ENCODE measurements at regions not wholly inside any gene's neighbourhood (a gene's known extent, or its start where the extent isn't known, plus 50 kb on each side); places are given as distances from the start of the nearest gene placed in this dataset.
A peak's percentile ranks its signal among the peaks of the same experiment; 100 is the strongest.

DNA sequence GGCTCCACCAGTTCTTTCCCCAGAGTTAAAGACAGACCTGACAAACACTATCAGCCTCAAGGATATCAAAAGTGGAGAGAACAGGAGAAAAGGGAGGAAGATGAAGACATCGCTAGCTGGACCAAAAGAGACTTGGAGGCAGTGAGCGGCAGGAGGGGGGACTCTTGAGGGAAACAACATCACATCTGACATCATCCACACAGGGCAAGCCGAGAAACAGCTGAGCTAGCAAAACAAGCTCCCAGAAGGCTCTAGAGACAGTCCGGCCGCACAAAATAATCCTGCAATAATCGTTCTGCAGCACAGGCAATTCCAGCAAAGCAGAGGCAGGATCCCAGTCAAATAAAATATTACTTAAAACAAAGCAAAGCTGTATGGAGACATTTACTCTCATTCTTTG is 239.8 kb downstream of the EN1 start:
- 70% methylated on average over 6 of the region's 6 CpGs for WGBS
- intact Hi-C loops (cut with DNase I) = no loop called here
- Histone ChIP-seq H3K9me3 (ENCODE audit: control insufficient read depth, low read length) (no peaks in the 10 kb centered on the region), H3K4me1 (ENCODE audit: control insufficient read depth, insufficient read depth, low read length) (no peaks in the 10 kb centered on the region), H3K4me3 (ENCODE audit: low read length) (no peak overlapping the region), H3K27me3 (ENCODE audit: control insufficient read depth, insufficient read depth) (no peaks in the 10 kb centered on the region), H3K27ac (ENCODE audit: low read length) (no peak overlapping the region)
- DNase-seq = no peak
- no peak for ATAC-seq

GRCh38 chr2:118604811-118605210 is 242.6 kb downstream of the EN1 start:
- H3K9me3 ChIP-seq (ENCODE audit: control insufficient read depth, low read length) = peaks cover 2% of the 10 kb centered on the region
- no peak overlapping the region for H3K4me3 ChIP-seq (ENCODE audit: low read length)
- no peaks in the 10 kb centered on the region for H3K27me3 ChIP-seq (ENCODE audit: control insufficient read depth, insufficient read depth)
- intact Hi-C loops (cut with DNase I) = no loop called here
- no peak for ATAC-seq
- WGBS = 23% methylated on average over 2 of the region's 2 CpGs
- no peak for DNase-seq
- no peak overlapping the region for H3K27ac ChIP-seq (ENCODE audit: low read length)
- H3K4me1 ChIP-seq (ENCODE audit: control insufficient read depth, insufficient read depth, low read length) = no peaks in the 10 kb centered on the region

DNA sequence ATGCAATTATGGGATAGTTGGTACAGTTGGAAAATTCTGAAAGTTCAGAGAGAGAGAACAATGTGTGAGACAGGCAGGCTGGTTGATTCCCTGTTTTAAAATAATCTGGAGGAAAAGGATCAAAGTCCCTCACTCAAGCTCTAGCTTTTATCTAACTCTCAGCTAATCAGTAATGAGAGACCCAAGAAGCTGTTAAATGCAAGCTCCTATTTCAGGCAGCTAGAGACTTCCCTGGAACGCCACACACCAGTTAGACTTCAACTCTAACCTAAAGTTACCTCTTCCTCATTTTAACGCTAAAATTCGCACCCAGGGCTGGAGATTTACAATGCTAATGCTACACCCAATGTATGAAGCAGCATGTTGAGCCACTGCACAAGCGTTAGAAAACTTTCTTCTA is 243.1 kb downstream of the EN1 start:
- Histone ChIP-seq H3K27me3 (ENCODE audit: control insufficient read depth, insufficient read depth) (no peaks in the 10 kb centered on the region), H3K4me1 (ENCODE audit: control insufficient read depth, insufficient read depth, low read length) (no peaks in the 10 kb centered on the region), H3K27ac (ENCODE audit: low read length) (no peak overlapping the region), H3K4me3 (ENCODE audit: low read length) (no peak overlapping the region), H3K9me3 (ENCODE audit: control insufficient read depth, low read length) (peaks cover 2% of the 10 kb centered on the region)
- intact Hi-C loops (cut with DNase I) = no loop called here
- 40% methylated on average over 4 of the region's 4 CpGs for WGBS
- ATAC-seq (no peak), DNase-seq (no peak)

GRCh38 chr2:118599141-118599540 is 248.3 kb downstream of the EN1 start:
- Histone ChIP-seq H3K27me3 (ENCODE audit: control insufficient read depth, insufficient read depth) (no peaks in the 10 kb centered on the region), H3K9me3 (ENCODE audit: control insufficient read depth, low read length) (peaks cover 2% of the 10 kb centered on the region), H3K27ac (ENCODE audit: low read length) (no peak overlapping the region), H3K4me1 (ENCODE audit: control insufficient read depth, insufficient read depth, low read length) (no peaks in the 10 kb centered on the region), H3K4me3 (ENCODE audit: low read length) (no peak overlapping the region)
- DNase-seq (no peak), ATAC-seq (no peak)
- 75% methylated on average over 3 of the region's 3 CpGs for WGBS
- intact Hi-C loops (cut with DNase I) = no loop called here

GRCh38 chr2:118596620-118597019 is 250.8 kb downstream of the EN1 start:
- Histone ChIP-seq H3K27me3 (ENCODE audit: control insufficient read depth, insufficient read depth) (no peaks in the 10 kb centered on the region), H3K4me3 (ENCODE audit: low read length) (no peak overlapping the region), H3K4me1 (ENCODE audit: control insufficient read depth, insufficient read depth, low read length) (no peaks in the 10 kb centered on the region), H3K9me3 (ENCODE audit: control insufficient read depth, low read length) (no peaks in the 10 kb centered on the region), H3K27ac (ENCODE audit: low read length) (no peak overlapping the region)
- ATAC-seq (no peak), DNase-seq (no peak)
- 89% methylated on average over 6 of the region's 6 CpGs for WGBS
- intact Hi-C loops (cut with DNase I) = no loop called here

DNA sequence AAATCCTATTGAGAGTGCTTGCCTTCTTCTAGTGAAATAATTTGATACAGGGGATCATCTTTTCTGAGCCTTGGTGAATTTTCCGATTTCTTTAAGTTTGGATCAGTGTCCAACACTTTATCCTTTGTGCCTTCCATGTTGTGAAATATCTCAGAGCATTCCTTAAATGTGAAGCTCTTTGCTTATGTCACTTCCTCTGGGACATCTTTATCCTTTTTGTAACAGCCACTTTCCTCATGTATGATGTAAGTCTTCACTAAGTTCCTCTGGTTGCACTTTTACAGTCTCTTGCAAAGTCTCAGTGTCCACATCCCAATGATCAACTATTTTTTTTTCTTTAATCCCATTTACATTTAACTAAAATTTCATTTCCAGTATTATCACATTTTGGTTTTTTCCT is 254.2 kb downstream of the EN1 start:
- H3K4me1 ChIP-seq (ENCODE audit: control insufficient read depth, insufficient read depth, low read length) = no peaks in the 10 kb centered on the region
- H3K4me3 ChIP-seq (ENCODE audit: low read length) = no peak overlapping the region
- ATAC-seq (no peak), DNase-seq (no peak)
- H3K27me3 ChIP-seq (ENCODE audit: control insufficient read depth, insufficient read depth) = no peaks in the 10 kb centered on the region
- 83% methylated on average over 1 of the region's 1 CpG for WGBS
- no peaks in the 10 kb centered on the region for H3K9me3 ChIP-seq (ENCODE audit: control insufficient read depth, low read length)
- H3K27ac ChIP-seq (ENCODE audit: low read length) = no peak overlapping the region
- intact Hi-C loops (cut with DNase I) = no loop called here

DNA sequence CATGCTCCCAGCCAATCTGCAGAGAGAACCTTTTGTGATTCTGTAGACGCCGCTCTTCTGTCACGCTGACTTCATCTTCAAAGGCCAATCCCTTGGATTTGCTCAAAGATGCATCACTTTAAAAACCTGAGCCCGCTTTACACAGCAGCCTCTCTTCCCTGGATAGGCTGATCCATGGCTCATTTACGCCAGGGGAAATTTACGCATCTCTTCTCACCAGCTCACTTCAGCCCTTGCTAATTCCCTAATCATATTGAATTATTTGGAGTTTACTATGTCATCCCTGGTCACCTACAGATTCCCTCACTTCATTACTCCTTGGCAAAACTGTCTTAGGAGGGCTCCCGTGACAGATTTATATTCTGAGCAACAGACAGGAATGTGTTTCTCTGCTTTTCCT is 256.2 kb downstream of the EN1 start:
- no peak for DNase-seq
- Histone ChIP-seq H3K9me3 (ENCODE audit: control insufficient read depth, low read length) (no peaks in the 10 kb centered on the region), H3K4me1 (ENCODE audit: control insufficient read depth, insufficient read depth, low read length) (no peaks in the 10 kb centered on the region), H3K27ac (ENCODE audit: low read length) (no peak overlapping the region), H3K4me3 (ENCODE audit: low read length) (no peak overlapping the region), H3K27me3 (ENCODE audit: control insufficient read depth, insufficient read depth) (no peaks in the 10 kb centered on the region)
- intact Hi-C loops (cut with DNase I) = no loop called here
- ATAC-seq = no peak
- WGBS = 85% methylated on average over 7 of the region's 7 CpGs

DNA sequence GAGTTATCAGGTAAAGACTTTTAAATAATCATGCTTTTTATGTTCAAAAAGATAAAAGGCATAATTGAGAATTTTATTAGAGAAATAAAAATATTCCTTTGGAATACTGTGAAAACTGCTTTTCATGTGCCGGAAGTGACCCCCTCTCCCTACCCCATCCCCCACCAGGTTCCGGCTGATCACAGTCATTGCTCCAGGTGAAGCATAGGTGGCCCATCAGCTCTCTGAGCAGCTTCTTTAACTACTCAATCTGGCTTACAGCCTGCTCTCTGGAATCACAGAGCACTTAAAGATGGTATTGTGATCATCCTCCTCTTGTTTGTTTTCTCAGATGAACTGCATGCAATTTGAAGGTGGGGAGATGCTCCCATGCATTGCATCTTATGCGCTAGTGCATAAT is 257.7 kb downstream of the EN1 start:
- ATAC-seq (no peak), DNase-seq (no peak)
- Histone ChIP-seq H3K4me1 (ENCODE audit: control insufficient read depth, insufficient read depth, low read length) (no peaks in the 10 kb centered on the region), H3K27me3 (ENCODE audit: control insufficient read depth, insufficient read depth) (no peaks in the 10 kb centered on the region), H3K4me3 (ENCODE audit: low read length) (no peak overlapping the region), H3K9me3 (ENCODE audit: control insufficient read depth, low read length) (no peaks in the 10 kb centered on the region), H3K27ac (ENCODE audit: low read length) (no peak overlapping the region)
- WGBS = 86% methylated on average over 3 of the region's 3 CpGs
- intact Hi-C loops (cut with DNase I) = no loop called here

DNA sequence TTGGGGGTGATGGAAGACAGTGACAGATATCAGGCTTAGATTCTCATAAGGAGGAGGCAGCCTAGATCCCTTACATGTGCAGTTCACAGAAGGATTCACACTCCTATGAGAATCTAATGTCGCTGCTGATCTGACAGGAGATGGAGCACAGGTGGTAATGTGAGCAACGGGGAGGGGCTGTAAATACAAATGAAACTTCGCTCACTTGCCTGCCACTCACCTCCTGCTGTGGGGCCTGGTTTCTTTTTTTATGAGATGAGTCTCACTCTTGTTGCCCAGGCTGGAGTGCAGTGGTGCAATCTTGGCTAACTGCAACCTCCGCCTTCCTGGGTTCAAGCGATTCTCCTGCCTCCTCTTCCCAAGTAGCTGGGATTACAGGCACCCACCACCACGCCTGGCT is 258.6 kb downstream of the EN1 start:
- Histone ChIP-seq H3K4me1 (ENCODE audit: control insufficient read depth, insufficient read depth, low read length) (no peaks in the 10 kb centered on the region), H3K27ac (ENCODE audit: low read length) (no peak overlapping the region), H3K4me3 (ENCODE audit: low read length) (no peak overlapping the region), H3K27me3 (ENCODE audit: control insufficient read depth, insufficient read depth) (no peaks in the 10 kb centered on the region), H3K9me3 (ENCODE audit: control insufficient read depth, low read length) (no peaks in the 10 kb centered on the region)
- no peak for ATAC-seq
- intact Hi-C loops (cut with DNase I) = no loop called here
- 65% methylated on average over 6 of the region's 6 CpGs for WGBS
- no peak for DNase-seq

GRCh38 chr2:118586312-118586711 is 261.1 kb downstream of the EN1 start:
- no peak overlapping the region for H3K4me3 ChIP-seq (ENCODE audit: low read length)
- H3K27me3 ChIP-seq (ENCODE audit: control insufficient read depth, insufficient read depth) = no peaks in the 10 kb centered on the region
- ATAC-seq (no peak), DNase-seq (no peak)
- intact Hi-C loops (cut with DNase I) = no loop called here
- H3K27ac ChIP-seq (ENCODE audit: low read length) = no peak overlapping the region
- WGBS = 82% methylated on average over 1 of the region's 1 CpG
- no peaks in the 10 kb centered on the region for H3K4me1 ChIP-seq (ENCODE audit: control insufficient read depth, insufficient read depth, low read length)
- no peaks in the 10 kb centered on the region for H3K9me3 ChIP-seq (ENCODE audit: control insufficient read depth, low read length)

DNA sequence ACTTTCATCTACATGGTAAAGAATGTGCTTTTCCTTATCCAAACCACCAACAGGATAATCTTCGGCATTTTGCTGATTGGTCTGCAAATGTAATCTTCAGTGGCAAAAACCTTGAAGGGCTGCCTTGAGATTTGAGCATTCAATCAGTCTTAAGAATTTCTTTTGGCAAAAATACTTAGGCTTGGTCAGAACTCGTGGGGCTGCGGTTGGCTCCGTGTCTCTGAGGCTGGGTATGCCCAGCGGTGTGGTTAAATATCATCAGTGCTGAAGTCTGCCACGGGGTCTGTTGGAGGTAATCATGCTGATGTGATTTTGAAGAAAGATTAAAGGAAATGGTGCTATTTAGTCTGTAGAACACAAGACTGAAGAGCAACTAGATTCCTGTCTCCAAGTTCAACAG is 262.6 kb downstream of the EN1 start:
- Histone ChIP-seq H3K9me3 (ENCODE audit: control insufficient read depth, low read length) (no peaks in the 10 kb centered on the region), H3K4me1 (ENCODE audit: control insufficient read depth, insufficient read depth, low read length) (no peaks in the 10 kb centered on the region), H3K27ac (ENCODE audit: low read length) (no peak overlapping the region), H3K27me3 (ENCODE audit: control insufficient read depth, insufficient read depth) (no peaks in the 10 kb centered on the region), H3K4me3 (ENCODE audit: low read length) (no peak overlapping the region)
- intact Hi-C loops (cut with DNase I) = no loop called here
- WGBS = 53% methylated on average over 6 of the region's 6 CpGs
- ATAC-seq = no peak
- DNase-seq = no peak

GRCh38 chr2:118584062-118584749 is 263.2 kb downstream of the EN1 start:
- H3K4me1 ChIP-seq (ENCODE audit: control insufficient read depth, insufficient read depth, low read length) = no peaks in the 10 kb centered on the region
- 51% methylated on average over 4 of the region's 4 CpGs for WGBS
- no peak overlapping the region for H3K4me3 ChIP-seq (ENCODE audit: low read length)
- intact Hi-C loops (cut with DNase I) = no loop called here
- DNase-seq (no peak), ATAC-seq (peak in 1 of 2 donors; percentile 69)
- no peaks in the 10 kb centered on the region for H3K9me3 ChIP-seq (ENCODE audit: control insufficient read depth, low read length)
- H3K27ac ChIP-seq (ENCODE audit: low read length) = no peak overlapping the region
- H3K27me3 ChIP-seq (ENCODE audit: control insufficient read depth, insufficient read depth) = no peaks in the 10 kb centered on the region

Data from right cardiac atrium (tissue), 5 donors.